ENCODE measurements at regions not wholly inside any gene's neighbourhood (a gene's known extent, or its start where the extent isn't known, plus 50 kb on each side); places are given as distances from the start of the nearest gene placed in this dataset.

DNA sequence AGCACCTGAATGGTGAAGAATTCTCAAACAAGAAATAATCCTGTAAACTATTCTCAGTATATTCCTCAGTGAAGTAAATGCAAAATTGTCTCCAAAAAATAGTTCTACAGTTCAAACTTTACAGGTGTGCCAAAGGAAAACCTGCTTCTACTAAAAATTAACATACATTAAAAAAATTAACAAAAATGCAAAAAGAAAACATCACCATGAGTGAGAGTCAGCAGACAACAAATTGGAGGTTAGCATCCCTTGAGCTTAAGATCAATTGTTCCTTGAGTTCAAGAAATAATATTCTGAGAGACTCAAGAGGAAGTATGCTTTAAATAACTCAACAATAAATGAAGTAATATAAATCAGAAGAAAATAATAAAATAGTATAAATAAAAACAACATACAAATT is 278.4 kb upstream of the MME start:
- Histone ChIP-seq H3K4me3 (no peak overlapping the region), H3K4me1 (ENCODE audit: low read depth) (no peaks in the 10 kb centered on the region), H3K36me3 (no peaks in the 10 kb centered on the region), H3K27ac (no peak overlapping the region), H3K9me3 (ENCODE audit: low read depth) (no peaks in the 10 kb centered on the region), H3K27me3 (no peaks in the 10 kb centered on the region)
- no peak for DNase-seq (ENCODE audit: low read depth in 1 of 2, low spot score in 1 of 2)
- TF ChIP-seq, protein P1, sequence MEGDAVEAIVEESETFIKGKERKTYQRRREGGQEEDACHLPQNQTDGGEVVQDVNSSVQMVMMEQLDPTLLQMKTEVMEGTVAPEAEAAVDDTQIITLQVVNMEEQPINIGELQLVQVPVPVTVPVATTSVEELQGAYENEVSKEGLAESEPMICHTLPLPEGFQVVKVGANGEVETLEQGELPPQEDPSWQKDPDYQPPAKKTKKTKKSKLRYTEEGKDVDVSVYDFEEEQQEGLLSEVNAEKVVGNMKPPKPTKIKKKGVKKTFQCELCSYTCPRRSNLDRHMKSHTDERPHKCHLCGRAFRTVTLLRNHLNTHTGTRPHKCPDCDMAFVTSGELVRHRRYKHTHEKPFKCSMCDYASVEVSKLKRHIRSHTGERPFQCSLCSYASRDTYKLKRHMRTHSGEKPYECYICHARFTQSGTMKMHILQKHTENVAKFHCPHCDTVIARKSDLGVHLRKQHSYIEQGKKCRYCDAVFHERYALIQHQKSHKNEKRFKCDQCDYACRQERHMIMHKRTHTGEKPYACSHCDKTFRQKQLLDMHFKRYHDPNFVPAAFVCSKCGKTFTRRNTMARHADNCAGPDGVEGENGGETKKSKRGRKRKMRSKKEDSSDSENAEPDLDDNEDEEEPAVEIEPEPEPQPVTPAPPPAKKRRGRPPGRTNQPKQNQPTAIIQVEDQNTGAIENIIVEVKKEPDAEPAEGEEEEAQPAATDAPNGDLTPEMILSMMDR (IDR thresholded peaks at IDR 0.05; ENCODE audit: low read depth, low read length) = no peak

DNA sequence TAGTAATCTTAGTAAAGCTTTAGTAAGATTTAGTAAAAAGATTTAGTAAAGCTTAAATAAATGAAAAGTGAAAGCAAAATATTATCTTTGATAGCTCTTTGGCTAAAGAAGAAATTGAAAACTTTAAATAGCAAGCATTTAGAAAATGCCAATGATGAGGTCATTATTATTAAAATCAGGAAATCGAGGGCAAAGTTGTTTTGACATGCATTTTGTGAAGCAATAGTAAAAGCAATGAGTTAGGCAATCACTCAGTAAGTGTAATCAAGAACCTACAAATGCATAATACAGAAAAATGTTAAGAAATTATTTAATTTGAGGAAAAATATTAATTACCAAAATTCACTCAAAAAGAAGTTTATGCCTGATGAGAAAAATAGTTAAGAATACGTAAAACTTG is 280.3 kb upstream of the MME start:
- no peak overlapping the region for H3K4me3 ChIP-seq
- no peaks in the 10 kb centered on the region for H3K36me3 ChIP-seq
- no peaks in the 10 kb centered on the region for H3K9me3 ChIP-seq (ENCODE audit: low read depth)
- TF ChIP-seq, protein P1 (IDR thresholded peaks at IDR 0.05; ENCODE audit: low read depth, low read length) = no peak
- H3K27ac ChIP-seq = no peak overlapping the region
- DNase-seq (ENCODE audit: low read depth in 1 of 2, low spot score in 1 of 2) = peak in 1 of 2 donors; percentile 39
- peaks cover 6% of the 10 kb centered on the region for H3K4me1 ChIP-seq (ENCODE audit: low read depth)
- no peaks in the 10 kb centered on the region for H3K27me3 ChIP-seq

DNA sequence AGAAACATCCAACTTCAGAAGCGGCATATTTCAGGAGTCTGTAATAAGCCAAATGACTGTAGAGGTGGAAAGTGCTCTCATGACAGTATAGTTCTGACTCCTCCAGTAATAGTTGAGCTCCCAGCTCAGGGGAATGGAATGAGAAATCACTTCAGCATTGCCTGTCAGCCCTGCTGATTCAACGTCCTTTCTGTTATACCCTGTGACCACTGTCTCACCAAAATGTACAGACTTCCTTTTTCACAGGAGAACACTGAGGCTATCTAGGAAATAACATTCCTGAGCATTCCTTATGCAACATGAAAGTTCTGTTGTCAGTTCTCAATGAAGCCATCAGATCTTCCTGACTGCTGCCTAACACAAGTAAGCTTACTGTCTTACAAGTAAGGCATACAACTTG is 284.5 kb upstream of the MME start:
- Histone ChIP-seq H3K4me3 (no peak overlapping the region), H3K9me3 (ENCODE audit: low read depth) (no peaks in the 10 kb centered on the region), H3K27ac (no peak overlapping the region), H3K36me3 (no peaks in the 10 kb centered on the region), H3K27me3 (no peaks in the 10 kb centered on the region), H3K4me1 (ENCODE audit: low read depth) (peaks cover 19% of the 10 kb centered on the region)
- TF ChIP-seq, protein P1 (IDR thresholded peaks at IDR 0.05; ENCODE audit: low read depth, low read length) = no peak
- peak; percentile 12 to 66 for DNase-seq (ENCODE audit: low read depth in 1 of 2, low spot score in 1 of 2)

DNA sequence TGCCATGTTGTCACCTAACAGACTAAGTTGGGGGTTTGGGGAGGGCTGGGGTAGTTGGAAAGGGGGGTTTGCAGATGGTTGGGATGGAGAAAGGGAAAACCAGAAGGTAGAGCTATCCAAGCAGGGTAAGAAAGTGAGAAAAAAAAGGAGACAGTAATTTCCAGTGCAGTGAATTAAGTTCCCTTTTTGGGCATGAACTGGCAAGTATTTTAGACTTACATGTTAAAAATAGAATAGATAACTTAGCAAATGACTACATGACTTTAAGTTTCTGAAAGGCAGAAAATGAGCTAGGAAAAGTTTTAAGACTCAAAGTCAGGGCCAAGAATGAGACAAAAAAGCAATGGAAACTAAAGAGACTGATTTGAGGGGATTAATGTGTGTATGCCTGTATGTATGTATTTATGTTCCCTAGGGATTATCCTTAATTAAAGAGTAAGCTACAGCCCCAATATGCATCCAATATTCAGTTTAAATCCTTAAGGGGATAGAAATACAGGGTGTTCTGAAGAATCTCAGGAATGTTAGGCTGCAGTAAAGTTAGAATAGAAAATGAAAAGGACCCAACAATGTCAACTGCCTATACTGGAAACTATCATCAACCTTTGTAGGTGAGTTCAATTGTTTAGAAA is 285.2 kb upstream of the MME start:
- TF ChIP-seq, protein P1 (IDR thresholded peaks at IDR 0.05; ENCODE audit: low read depth, low read length) = no peak
- Histone ChIP-seq H3K36me3 (no peaks in the 10 kb centered on the region), H3K4me1 (ENCODE audit: low read depth) (peaks cover 19% of the 10 kb centered on the region), H3K27me3 (no peaks in the 10 kb centered on the region), H3K4me3 (no peak overlapping the region), H3K9me3 (ENCODE audit: low read depth) (no peaks in the 10 kb centered on the region), H3K27ac (no peak overlapping the region)
- no peak for DNase-seq (ENCODE audit: low read depth in 1 of 2, low spot score in 1 of 2)

DNA sequence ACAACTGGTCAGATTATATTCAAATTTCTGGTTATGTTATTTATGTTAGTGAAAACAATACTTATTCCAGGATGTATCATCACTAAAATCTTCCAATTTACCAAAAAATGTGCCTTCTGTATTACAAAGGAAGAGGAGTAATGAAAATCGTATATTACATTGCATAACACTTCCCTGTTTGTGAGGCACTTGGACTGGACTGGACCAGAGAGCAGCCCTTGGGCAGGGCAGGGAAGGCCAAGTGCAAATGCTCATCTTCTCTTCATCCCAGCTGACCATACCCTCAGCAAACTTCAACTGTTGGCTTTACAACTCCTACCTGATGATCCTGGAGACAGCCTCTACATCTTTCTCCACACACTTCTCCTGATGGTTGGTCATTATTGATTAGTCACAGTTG is 285.7 kb upstream of the MME start:
- TF ChIP-seq, protein P1 (IDR thresholded peaks at IDR 0.05; ENCODE audit: low read depth, low read length) = no peak
- Histone ChIP-seq H3K27me3 (no peaks in the 10 kb centered on the region), H3K4me1 (ENCODE audit: low read depth) (peaks cover 19% of the 10 kb centered on the region), H3K4me3 (no peak overlapping the region), H3K9me3 (ENCODE audit: low read depth) (no peaks in the 10 kb centered on the region), H3K27ac (no peak overlapping the region), H3K36me3 (no peaks in the 10 kb centered on the region)
- no peak for DNase-seq (ENCODE audit: low read depth in 1 of 2, low spot score in 1 of 2)

Data from cardiac muscle cell (in vitro differentiated cells and primary cell).